ENCODE measurements at regions not wholly inside any gene's neighbourhood (a gene's known extent, or its start where the extent isn't known, plus 50 kb on each side); places are given as distances from the start of the nearest gene placed in this dataset.

DNA sequence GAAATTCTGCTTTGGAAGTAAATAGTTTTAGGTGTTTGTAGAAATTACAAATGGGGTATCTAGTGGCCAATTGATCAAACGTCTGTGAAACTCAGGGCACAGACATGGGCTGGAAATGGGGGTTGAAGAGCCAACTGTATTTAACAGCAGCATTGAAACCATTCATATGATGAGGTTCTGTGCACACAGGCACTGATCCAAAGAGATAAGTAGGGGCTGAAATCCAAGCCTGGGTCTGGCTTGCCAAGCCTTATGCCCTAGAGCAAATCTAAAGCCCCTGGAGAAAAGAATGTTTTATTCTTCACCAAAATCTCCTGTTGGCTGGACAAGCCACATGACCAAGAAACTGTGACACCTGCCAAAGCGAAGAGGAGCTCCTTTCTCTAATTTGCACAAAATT lies 67.6 kb upstream of the ST6GALNAC5 start:
- WGBS, 2 donors, result 65 to 69% methylated on average over 2 of the region's 2 CpGs
- H3K4me3 ChIP-seq (ENCODE audit: low read depth, poor library complexity, severe bottlenecking), result no peak overlapping the region
- intact Hi-C loops (cut with DNase I; ENCODE audit: low total_unique reads), result no loop called here
- DNase-seq (ENCODE audit: low spot score in 2 of 2), result no peak
- TF ChIP-seq POLR2A (IDR thresholded peaks at IDR 0.05), result no peak
- TF ChIP-seq, protein P1, sequence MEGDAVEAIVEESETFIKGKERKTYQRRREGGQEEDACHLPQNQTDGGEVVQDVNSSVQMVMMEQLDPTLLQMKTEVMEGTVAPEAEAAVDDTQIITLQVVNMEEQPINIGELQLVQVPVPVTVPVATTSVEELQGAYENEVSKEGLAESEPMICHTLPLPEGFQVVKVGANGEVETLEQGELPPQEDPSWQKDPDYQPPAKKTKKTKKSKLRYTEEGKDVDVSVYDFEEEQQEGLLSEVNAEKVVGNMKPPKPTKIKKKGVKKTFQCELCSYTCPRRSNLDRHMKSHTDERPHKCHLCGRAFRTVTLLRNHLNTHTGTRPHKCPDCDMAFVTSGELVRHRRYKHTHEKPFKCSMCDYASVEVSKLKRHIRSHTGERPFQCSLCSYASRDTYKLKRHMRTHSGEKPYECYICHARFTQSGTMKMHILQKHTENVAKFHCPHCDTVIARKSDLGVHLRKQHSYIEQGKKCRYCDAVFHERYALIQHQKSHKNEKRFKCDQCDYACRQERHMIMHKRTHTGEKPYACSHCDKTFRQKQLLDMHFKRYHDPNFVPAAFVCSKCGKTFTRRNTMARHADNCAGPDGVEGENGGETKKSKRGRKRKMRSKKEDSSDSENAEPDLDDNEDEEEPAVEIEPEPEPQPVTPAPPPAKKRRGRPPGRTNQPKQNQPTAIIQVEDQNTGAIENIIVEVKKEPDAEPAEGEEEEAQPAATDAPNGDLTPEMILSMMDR (IDR thresholded peaks at IDR 0.05), result no peak

DNA sequence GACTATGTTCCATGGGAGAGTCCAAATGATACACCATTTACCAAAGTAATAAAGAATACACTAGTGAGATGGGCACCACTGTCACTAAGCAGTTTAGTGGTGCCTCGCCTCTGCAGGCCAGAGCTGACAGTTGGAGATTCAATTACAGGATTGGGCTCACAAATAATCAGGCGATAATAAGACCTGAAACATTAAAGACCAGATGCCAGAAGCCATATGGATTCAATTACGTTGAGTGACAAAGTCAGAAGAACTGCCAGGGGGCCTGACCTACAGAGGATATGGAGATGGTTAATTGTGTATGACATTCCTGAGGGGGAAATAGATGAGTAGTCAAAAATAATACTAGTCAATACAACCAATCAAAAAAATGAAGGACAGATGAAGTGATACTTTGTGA lies 65.2 kb upstream of the ST6GALNAC5 start:
- DNase-seq (ENCODE audit: low spot score in 2 of 2), result no peak
- TF ChIP-seq, protein P1 (IDR thresholded peaks at IDR 0.05), result no peak
- TF ChIP-seq POLR2A (IDR thresholded peaks at IDR 0.05), result no peak
- H3K4me3 ChIP-seq (ENCODE audit: low read depth, poor library complexity, severe bottlenecking), result no peak overlapping the region
- 64 to 66% methylated on average over 3 of the region's 3 CpGs for WGBS, 2 donors
- intact Hi-C loops (cut with DNase I; ENCODE audit: low total_unique reads), result no loop called here

DNA sequence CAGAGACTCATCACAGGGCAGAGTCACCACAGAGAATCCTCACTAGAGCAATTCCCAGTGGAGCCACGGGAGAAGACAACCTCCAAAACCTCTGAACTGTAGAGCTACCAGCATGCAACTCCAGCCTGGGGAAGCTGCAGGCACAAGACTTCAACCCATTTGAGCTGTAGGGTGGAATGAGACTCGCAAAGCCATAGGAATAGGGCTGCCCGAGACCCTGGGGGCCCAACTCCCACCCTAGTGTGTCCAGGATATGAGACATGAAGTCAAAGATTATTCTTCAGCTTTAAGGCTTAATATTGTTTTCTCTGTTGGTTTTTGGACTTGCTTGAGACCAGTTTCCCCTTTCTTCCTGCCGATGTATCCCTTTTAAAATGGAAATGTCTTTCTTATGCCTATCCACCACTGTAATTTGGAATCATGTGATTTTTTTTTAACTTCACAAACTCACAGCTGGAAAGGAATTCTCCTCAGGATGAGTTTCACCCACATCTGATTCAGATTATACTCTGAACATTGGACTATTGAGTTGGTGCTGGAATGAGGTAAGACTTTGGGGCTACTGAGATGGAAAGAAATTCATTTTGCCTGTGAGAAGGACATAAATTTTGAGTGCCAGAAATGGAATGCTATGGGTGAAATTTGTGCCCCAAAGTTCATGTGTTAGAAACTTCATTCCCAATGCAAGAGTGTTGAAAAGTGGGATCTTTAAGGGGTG lies 59.6 kb upstream of the ST6GALNAC5 start:
- intact Hi-C loops (cut with DNase I; ENCODE audit: low total_unique reads), result no loop called here
- H3K4me3 ChIP-seq (ENCODE audit: low read depth, poor library complexity, severe bottlenecking), result no peak overlapping the region
- TF ChIP-seq, protein P1 (IDR thresholded peaks at IDR 0.05), result no peak
- no peak for TF ChIP-seq POLR2A (IDR thresholded peaks at IDR 0.05)
- DNase-seq (ENCODE audit: low spot score in 2 of 2), result no peak
- 78 to 81% methylated on average over 4 of the region's 4 CpGs for WGBS, 2 donors
